ENCODE measurements at regions not wholly inside any gene's neighbourhood (a gene's known extent, or its start where the extent isn't known, plus 50 kb on each side); places are given as distances from the start of the nearest gene placed in this dataset.
A peak's percentile ranks its signal among the peaks of the same experiment; 100 is the strongest.

DNA sequence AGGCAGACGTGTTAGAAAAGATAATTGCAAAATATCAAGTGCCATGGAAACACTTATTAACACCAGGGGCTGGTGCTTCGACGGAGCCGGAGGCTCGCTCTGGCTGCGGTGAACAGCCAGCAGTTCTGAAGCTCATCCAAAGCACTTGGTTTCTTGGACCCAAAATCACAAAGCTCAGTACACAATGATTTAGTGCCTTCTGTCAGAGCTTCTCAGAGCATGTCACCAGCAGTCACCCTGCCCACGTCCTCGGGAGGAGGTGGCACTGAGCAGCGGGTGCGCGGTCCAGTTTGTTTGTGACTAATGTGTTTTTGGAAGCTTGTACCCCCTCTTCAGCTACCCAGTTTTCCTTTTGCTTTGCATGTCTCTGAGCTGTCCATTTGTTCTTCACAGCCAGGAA, 58.7 kb upstream of the KIRREL3 start:
- TF ChIP-seq TCF4 (CRISPR knock-in tag; IDR thresholded peaks at IDR 0.05; ENCODE audit: borderline replicate concordance): no peak
- ATAC-seq: no peak

GRCh38 chr11:127058524-127058923, 58.0 kb upstream of the KIRREL3 start:
- ATAC-seq: no peak
- no peak for TF ChIP-seq ARNTL (CRISPR knock-in tag; IDR thresholded peaks at IDR 0.05; ENCODE audit: borderline replicate concordance, low read depth)
- TF ChIP-seq GLIS3 (CRISPR knock-in tag; IDR thresholded peaks at IDR 0.05): no peak
- TF ChIP-seq RARB (CRISPR knock-in tag; IDR thresholded peaks at IDR 0.05): no peak
- TF ChIP-seq ZFP30 (CRISPR knock-in tag; IDR thresholded peaks at IDR 0.05): no peak
- no peak for TF ChIP-seq TCF4 (CRISPR knock-in tag; IDR thresholded peaks at IDR 0.05; ENCODE audit: borderline replicate concordance)

- no peak for ATAC-seq
- no peak for TF ChIP-seq OSR1 (CRISPR knock-in tag; IDR thresholded peaks at IDR 0.05)
- no peak for TF ChIP-seq ARNTL (CRISPR knock-in tag; IDR thresholded peaks at IDR 0.05; ENCODE audit: borderline replicate concordance, low read depth)
- TF ChIP-seq SNAI2 (CRISPR knock-in tag; IDR thresholded peaks at IDR 0.05): no peak
- no peak for TF ChIP-seq ZNF70 (CRISPR knock-in tag; IDR thresholded peaks at IDR 0.05)
These were observed 56.6 kb upstream of the KIRREL3 start for GRCh38 chr11:127057126-127057525.

- TF ChIP-seq, protein P1, sequence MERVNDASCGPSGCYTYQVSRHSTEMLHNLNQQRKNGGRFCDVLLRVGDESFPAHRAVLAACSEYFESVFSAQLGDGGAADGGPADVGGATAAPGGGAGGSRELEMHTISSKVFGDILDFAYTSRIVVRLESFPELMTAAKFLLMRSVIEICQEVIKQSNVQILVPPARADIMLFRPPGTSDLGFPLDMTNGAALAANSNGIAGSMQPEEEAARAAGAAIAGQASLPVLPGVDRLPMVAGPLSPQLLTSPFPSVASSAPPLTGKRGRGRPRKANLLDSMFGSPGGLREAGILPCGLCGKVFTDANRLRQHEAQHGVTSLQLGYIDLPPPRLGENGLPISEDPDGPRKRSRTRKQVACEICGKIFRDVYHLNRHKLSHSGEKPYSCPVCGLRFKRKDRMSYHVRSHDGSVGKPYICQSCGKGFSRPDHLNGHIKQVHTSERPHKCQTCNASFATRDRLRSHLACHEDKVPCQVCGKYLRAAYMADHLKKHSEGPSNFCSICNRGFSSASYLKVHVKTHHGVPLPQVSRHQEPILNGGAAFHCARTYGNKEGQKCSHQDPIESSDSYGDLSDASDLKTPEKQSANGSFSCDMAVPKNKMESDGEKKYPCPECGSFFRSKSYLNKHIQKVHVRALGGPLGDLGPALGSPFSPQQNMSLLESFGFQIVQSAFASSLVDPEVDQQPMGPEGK (CRISPR knock-in tag; IDR thresholded peaks at IDR 0.05; ENCODE audit: borderline replicate concordance): no peak
- TF ChIP-seq ZNF8 (CRISPR knock-in tag; IDR thresholded peaks at IDR 0.05) (no peak), ZFP30 (CRISPR knock-in tag; IDR thresholded peaks at IDR 0.05) (no peak), ZFP3 (CRISPR knock-in tag; IDR thresholded peaks at IDR 0.05) (no peak), ZNF70 (CRISPR knock-in tag; IDR thresholded peaks at IDR 0.05) (no peak), PPARA (CRISPR knock-in tag; IDR thresholded peaks at IDR 0.05; ENCODE audit: borderline replicate concordance) (no peak), TOX (CRISPR knock-in tag; IDR thresholded peaks at IDR 0.05; ENCODE audit: borderline replicate concordance) (no peak)
- ATAC-seq: peak; percentile 68
These were observed 55.9 kb upstream of the KIRREL3 start for GRCh38 chr11:127056338-127056971.

GRCh38 chr11:127055236-127055635, 54.7 kb upstream of the KIRREL3 start:
- TF ChIP-seq ZFP3 (CRISPR knock-in tag; IDR thresholded peaks at IDR 0.05): no peak
- no peak for ATAC-seq

DNA sequence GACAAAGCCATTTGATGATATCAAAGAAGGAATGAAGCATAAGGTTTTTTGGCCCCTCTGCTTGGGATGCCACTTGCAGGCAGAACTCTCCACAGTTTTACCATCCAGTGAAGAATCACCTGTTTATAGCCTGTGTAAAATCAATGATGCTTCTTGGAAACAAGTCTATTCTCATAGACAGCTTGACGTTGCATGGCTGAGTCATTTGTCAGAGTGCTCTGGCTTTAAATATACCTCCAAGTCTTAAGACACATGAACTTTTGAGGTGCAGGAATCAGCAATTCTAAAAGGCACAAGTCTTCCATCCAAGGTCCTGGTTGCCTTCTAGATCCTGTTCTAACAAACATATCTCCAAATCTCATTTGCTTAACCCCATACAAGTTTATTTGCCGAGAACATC, 53.6 kb upstream of the KIRREL3 start:
- ATAC-seq: no peak
- TF ChIP-seq ZFP3 (CRISPR knock-in tag; IDR thresholded peaks at IDR 0.05): no peak

GRCh38 chr11:127052404-127052803, 51.8 kb upstream of the KIRREL3 start:
- no peak for ATAC-seq
- TF ChIP-seq SNAI2 (CRISPR knock-in tag; IDR thresholded peaks at IDR 0.05) (no peak), ESRRG (CRISPR knock-in tag; IDR thresholded peaks at IDR 0.05) (no peak), ZC3H10 (CRISPR knock-in tag; IDR thresholded peaks at IDR 0.05) (no peak), ZNF8 (CRISPR knock-in tag; IDR thresholded peaks at IDR 0.05) (no peak), CREB5 (CRISPR knock-in tag; IDR thresholded peaks at IDR 0.05; ENCODE audit: low read depth) (no peak), BACH2 (CRISPR knock-in tag; IDR thresholded peaks at IDR 0.05; ENCODE audit: borderline replicate concordance) (no peak), ZFP30 (CRISPR knock-in tag; IDR thresholded peaks at IDR 0.05) (no peak), RARB (CRISPR knock-in tag; IDR thresholded peaks at IDR 0.05) (no peak), TCF4 (CRISPR knock-in tag; IDR thresholded peaks at IDR 0.05; ENCODE audit: borderline replicate concordance) (no peak), TOX (CRISPR knock-in tag; IDR thresholded peaks at IDR 0.05; ENCODE audit: borderline replicate concordance) (no peak), ZFP3 (CRISPR knock-in tag; IDR thresholded peaks at IDR 0.05) (no peak), POU6F1 (CRISPR knock-in tag; IDR thresholded peaks at IDR 0.05; ENCODE audit: borderline replicate concordance, low read depth) (no peak), ISL1 (CRISPR knock-in tag; IDR thresholded peaks at IDR 0.05) (no peak), ARNTL (CRISPR knock-in tag; IDR thresholded peaks at IDR 0.05; ENCODE audit: borderline replicate concordance, low read depth) (no peak), GLIS3 (CRISPR knock-in tag; IDR thresholded peaks at IDR 0.05) (no peak)
- TF ChIP-seq, protein P2, sequence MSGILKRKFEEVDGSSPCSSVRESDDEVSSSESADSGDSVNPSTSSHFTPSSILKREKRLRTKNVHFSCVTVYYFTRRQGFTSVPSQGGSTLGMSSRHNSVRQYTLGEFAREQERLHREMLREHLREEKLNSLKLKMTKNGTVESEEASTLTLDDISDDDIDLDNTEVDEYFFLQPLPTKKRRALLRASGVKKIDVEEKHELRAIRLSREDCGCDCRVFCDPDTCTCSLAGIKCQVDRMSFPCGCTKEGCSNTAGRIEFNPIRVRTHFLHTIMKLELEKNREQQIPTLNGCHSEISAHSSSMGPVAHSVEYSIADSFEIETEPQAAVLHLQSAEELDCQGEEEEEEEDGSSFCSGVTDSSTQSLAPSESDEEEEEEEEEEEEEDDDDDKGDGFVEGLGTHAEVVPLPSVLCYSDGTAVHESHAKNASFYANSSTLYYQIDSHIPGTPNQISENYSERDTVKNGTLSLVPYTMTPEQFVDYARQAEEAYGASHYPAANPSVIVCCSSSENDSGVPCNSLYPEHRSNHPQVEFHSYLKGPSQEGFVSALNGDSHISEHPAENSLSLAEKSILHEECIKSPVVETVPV (CRISPR knock-in tag; IDR thresholded peaks at IDR 0.05): no peak
- TF ChIP-seq, protein P3, sequence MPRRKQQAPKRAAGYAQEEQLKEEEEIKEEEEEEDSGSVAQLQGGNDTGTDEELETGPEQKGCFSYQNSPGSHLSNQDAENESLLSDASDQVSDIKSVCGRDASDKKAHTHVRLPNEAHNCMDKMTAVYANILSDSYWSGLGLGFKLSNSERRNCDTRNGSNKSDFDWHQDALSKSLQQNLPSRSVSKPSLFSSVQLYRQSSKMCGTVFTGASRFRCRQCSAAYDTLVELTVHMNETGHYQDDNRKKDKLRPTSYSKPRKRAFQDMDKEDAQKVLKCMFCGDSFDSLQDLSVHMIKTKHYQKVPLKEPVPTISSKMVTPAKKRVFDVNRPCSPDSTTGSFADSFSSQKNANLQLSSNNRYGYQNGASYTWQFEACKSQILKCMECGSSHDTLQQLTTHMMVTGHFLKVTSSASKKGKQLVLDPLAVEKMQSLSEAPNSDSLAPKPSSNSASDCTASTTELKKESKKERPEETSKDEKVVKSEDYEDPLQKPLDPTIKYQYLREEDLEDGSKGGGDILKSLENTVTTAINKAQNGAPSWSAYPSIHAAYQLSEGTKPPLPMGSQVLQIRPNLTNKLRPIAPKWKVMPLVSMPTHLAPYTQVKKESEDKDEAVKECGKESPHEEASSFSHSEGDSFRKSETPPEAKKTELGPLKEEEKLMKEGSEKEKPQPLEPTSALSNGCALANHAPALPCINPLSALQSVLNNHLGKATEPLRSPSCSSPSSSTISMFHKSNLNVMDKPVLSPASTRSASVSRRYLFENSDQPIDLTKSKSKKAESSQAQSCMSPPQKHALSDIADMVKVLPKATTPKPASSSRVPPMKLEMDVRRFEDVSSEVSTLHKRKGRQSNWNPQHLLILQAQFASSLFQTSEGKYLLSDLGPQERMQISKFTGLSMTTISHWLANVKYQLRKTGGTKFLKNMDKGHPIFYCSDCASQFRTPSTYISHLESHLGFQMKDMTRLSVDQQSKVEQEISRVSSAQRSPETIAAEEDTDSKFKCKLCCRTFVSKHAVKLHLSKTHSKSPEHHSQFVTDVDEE (CRISPR knock-in tag; IDR thresholded peaks at IDR 0.05): no peak
